Prostate gland (tissue), 2 donors: ENCODE measurements at regions not wholly inside any gene's neighbourhood (a gene's known extent, or its start where the extent isn't known, plus 50 kb on each side); places are given as distances from the start of the nearest gene placed in this dataset.

Experiments used
- DNase-seq: peaks from one replicate; pipeline ENCODE4 v3.0.0-alpha.2; 2019; ENCODE audit warnings: low spot score
- H3K27ac ChIP-seq, 2 donors: fragments of 200-600 bp; sonication (generic); 2 replicates each; pipeline ENCODE4 v1.5.1; 2017 to 2019
- H3K27me3 ChIP-seq: fragments of 200-600 bp; sonication (generic); replicated peaks from 2 replicates; pipeline ENCODE4 v1.5.1; 2019; ENCODE audit not compliant: insufficient read depth
- H3K36me3 ChIP-seq, 2 donors: fragments of 200-600 bp; sonication (generic); 1 replicate in 1 of 2; 2 replicates in 1 of 2; pipeline versions ENCODE4 v1.5.1 to v1.8.1; 2017 to 2019
- H3K4me1 ChIP-seq: fragments of 200-600 bp; sonication (generic); replicated peaks from 2 replicates; pipeline ENCODE4 v1.5.1; 2019
- H3K4me3 ChIP-seq, 2 donors: fragments of 200-600 bp; sonication (generic); 2 replicates each; pipeline ENCODE4 v1.5.1; 2017 to 2019
- H3K9me3 ChIP-seq: fragments of 200-600 bp; sonication (generic); 2 replicates; pipeline ENCODE4 v1.5.1; 2017
- POLR2A ChIP-seq: fragments of 450-650 bp; IDR thresholded peaks from one replicate; pipeline ENCODE4 v1.6.1; 2016; ENCODE audit warnings: antibody characterized with exemption, mild to moderate bottlenecking
- POLR2AphosphoS5 ChIP-seq: sonication (generic); formaldehyde crosslinking; IDR thresholded peaks from one replicate; pipeline ENCODE4 v1.6.1; 2017; ENCODE audit warnings: antibody characterized with exemption
- WGBS: methylation state at CpG from one replicate; pipeline ENCODE4 v1.1.5; 2018; 5-methylcytosine and 5-hydroxymethylcytosine counted together
- intact Hi-C: fragments of 100-400 bp; cut with DNase I; formaldehyde crosslinking; loops from one replicate; pipeline ENCODE4 v1.14.2; 2022
- TF ChIP-seq, protein P1 (sequence below), 4 experiments: fragments of 200-600 bp in 2 of 4; fragments of 450-650 bp in 2 of 4; sonication (generic) in 2 of 4; IDR thresholded peaks; 1 replicate in 3 of 4; 2 replicates in 1 of 4; pipeline ENCODE4 v1.5.1; 2016 to 2019; ENCODE audit warnings: antibody characterized with exemption in 4 of 4, mild to moderate bottlenecking in 2 of 4, moderate library complexity in 2 of 4

DNA sequence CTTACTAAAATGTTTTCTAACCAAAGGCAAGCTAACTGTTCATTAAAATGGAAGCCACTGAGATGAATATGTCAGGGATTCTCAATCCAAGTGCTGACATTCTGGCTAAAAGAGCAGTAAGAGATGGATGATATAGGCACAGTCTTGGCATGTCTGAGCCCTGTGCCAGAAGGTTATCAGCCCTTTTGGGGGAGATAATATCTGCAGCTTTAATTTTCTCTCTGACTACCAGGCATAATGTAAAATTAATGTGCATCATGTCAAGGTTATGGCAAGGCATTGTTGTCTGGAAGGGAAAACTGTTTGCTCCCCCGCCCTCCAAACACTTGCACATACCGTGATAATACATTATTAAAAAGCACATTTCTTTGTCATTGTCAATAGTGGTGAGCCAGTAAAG, 609.8 kb downstream of the ZNF608 start:
- no peak for DNase-seq
- TF ChIP-seq POLR2A, result no peak
- TF ChIP-seq, protein P1, sequence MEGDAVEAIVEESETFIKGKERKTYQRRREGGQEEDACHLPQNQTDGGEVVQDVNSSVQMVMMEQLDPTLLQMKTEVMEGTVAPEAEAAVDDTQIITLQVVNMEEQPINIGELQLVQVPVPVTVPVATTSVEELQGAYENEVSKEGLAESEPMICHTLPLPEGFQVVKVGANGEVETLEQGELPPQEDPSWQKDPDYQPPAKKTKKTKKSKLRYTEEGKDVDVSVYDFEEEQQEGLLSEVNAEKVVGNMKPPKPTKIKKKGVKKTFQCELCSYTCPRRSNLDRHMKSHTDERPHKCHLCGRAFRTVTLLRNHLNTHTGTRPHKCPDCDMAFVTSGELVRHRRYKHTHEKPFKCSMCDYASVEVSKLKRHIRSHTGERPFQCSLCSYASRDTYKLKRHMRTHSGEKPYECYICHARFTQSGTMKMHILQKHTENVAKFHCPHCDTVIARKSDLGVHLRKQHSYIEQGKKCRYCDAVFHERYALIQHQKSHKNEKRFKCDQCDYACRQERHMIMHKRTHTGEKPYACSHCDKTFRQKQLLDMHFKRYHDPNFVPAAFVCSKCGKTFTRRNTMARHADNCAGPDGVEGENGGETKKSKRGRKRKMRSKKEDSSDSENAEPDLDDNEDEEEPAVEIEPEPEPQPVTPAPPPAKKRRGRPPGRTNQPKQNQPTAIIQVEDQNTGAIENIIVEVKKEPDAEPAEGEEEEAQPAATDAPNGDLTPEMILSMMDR (IDR thresholded peaks at IDR 0.05), result no peak
- no peak for TF ChIP-seq POLR2AphosphoS5
- H3K27ac ChIP-seq, result no peak overlapping the region
- H3K9me3 ChIP-seq, result no peaks in the 10 kb centered on the region
- H3K36me3 ChIP-seq, result no peaks in the 10 kb centered on the region
- intact Hi-C loops, result no loop called here
- no peaks in the 10 kb centered on the region for H3K4me1 ChIP-seq
- H3K27me3 ChIP-seq, result no peaks in the 10 kb centered on the region
- 28% methylated on average over 2 of the region's 2 CpGs for WGBS
- no peak overlapping the region for H3K4me3 ChIP-seq

DNA sequence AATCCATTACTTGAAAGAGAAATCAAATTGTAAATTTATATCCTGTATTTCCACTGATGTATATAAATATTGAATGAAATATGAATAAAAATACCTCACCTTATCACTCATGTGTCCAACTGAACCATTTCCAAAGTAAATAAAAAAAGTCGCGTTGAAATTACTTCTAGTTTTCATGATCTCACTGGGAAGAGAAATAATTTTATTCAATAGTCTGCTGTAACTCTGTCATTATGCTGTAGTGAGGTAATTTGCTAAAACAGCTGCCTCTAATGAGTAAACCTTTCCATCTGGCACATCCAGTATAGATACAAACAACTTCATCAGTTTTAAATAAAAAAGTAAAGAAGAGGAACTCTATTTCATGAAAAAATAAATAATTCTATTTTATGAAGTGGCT, 611.5 kb downstream of the ZNF608 start:
- Histone ChIP-seq H3K4me1 (no peaks in the 10 kb centered on the region), H3K36me3 (no peaks in the 10 kb centered on the region), H3K4me3 (no peak overlapping the region), H3K27me3 (no peaks in the 10 kb centered on the region), H3K9me3 (no peaks in the 10 kb centered on the region), H3K27ac (no peak overlapping the region)
- WGBS, result 31% methylated on average over 2 of the region's 2 CpGs
- intact Hi-C loops, result no loop called here
- no peak for TF ChIP-seq POLR2A
- TF ChIP-seq, protein P1 (IDR thresholded peaks at IDR 0.05), result no peak
- DNase-seq, result no peak

DNA sequence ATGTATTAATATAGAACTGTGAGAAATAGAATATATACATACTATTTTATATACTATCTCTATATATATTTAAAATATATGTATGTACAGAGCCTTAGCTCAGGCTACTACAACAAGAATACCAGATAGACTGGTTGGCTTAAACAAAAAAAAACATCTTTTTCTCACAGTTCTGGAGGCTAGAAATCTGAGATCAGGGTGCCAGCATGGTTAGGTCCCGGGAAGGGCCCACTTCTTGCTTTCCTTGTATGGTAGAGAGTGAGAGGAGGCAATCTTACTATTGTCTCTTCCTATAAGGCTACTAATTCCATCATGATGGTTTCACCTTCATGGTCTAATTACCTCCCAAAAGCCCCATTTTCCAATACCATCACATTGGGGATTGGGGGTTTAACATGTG, 613.0 kb downstream of the ZNF608 start:
- TF ChIP-seq, protein P1 (IDR thresholded peaks at IDR 0.05), result no peak
- no peak for TF ChIP-seq POLR2A
- no peak for TF ChIP-seq POLR2AphosphoS5
- 83% methylated on average over 1 of the region's 1 CpG for WGBS

DNA sequence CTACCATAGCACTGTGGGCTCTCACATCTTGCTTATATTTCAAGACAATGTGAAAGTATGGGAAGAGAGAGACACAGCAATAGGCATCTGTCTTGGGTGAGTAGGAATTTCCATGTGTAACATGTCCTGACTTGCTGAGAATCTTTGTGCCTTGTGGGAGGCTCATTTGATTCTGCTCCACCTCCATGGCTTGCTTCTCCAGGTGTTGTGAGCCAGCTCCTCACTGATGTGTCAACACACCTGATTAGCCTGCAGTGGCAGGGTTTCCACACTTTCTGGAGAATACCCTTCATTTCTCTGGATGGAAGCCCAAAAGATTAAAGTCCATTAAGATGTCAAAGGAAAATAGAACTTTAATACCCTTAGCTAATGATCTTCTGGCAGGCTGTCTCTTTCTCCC, 613.6 kb downstream of the ZNF608 start:
- no peak for TF ChIP-seq POLR2AphosphoS5
- TF ChIP-seq, protein P1 (IDR thresholded peaks at IDR 0.05), result no peak
- TF ChIP-seq POLR2A, result no peak
- intact Hi-C loops, result no loop called here
- Histone ChIP-seq H3K27me3 (no peaks in the 10 kb centered on the region), H3K36me3 (no peaks in the 10 kb centered on the region), H3K4me3 (no peak overlapping the region), H3K4me1 (no peaks in the 10 kb centered on the region), H3K27ac (no peak overlapping the region), H3K9me3 (no peaks in the 10 kb centered on the region)
- DNase-seq, result no peak

More for the DNA sequence above, 613.0 kb downstream of the ZNF608 start:
- Histone ChIP-seq H3K27me3 (no peaks in the 10 kb centered on the region), H3K36me3 (no peaks in the 10 kb centered on the region), H3K27ac (no peak overlapping the region), H3K9me3 (no peaks in the 10 kb centered on the region), H3K4me1 (no peaks in the 10 kb centered on the region), H3K4me3 (no peak overlapping the region)
- intact Hi-C loops, result no loop called here
- no peak for DNase-seq

DNA sequence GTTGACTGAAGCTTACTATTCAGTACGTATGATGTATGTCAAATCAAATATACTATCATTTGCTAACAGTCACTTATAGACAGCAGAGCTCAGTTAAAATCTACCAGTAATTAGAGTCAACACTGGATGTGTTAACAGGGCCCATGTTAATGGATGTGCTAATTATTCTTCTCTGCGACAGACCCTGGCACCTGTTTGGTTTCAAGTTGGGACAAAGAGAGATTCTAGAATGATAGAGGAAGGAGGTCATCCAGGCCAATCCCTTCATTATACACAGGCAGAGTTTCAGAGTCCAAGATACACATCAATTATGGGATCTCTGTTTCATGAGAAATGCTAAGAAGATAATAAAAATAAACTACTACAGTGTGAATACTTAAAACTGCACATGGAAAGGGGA, 615.0 kb downstream of the ZNF608 start:
- TF ChIP-seq POLR2A, result no peak
- no peak for TF ChIP-seq POLR2AphosphoS5
- TF ChIP-seq, protein P1 (IDR thresholded peaks at IDR 0.05), result no peak
- Histone ChIP-seq H3K27me3 (no peaks in the 10 kb centered on the region), H3K9me3 (no peaks in the 10 kb centered on the region), H3K4me1 (no peaks in the 10 kb centered on the region), H3K27ac (no peak overlapping the region), H3K4me3 (no peak overlapping the region), H3K36me3 (no peaks in the 10 kb centered on the region)
- DNase-seq, result no peak
- intact Hi-C loops, result no loop called here
- 70% methylated on average over 2 of the region's 2 CpGs for WGBS
